B cell (primary cell): ENCODE measurements at regions not wholly inside any gene's neighbourhood (a gene's known extent, or its start where the extent isn't known, plus 50 kb on each side); places are given as distances from the start of the nearest gene placed in this dataset.

Experiments used
- ATAC-seq: fragments of 200-7000 bp; cut with Tn5 transposase; one replicate; pipeline ENCODE4 v1.10.0; 2021; ENCODE audit warnings: low read depth, mild to moderate bottlenecking, moderate number of reproducible peaks, moderate library complexity
- CTCF ChIA-PET: fragments of 350-600 bp; sonication (Branson Sonifier 250); formaldehyde crosslinking; loops from one replicate; lab custom pipeline; 2021; ENCODE audit warnings: antibody characterized with exemption, inconsistent platforms; lab: Charles Lee
- POLR2A ChIA-PET: fragments of 350-600 bp; sonication (Branson Sonifier 250); formaldehyde crosslinking; loops from one replicate; lab custom pipeline; 2021; ENCODE audit warnings: antibody characterized with exemption; lab: Charles Lee
- DNase-seq: peaks from one replicate; pipeline ENCODE4 v3.0.0; 2013
- H2AFZ ChIP-seq: 2 replicates; pipeline ENCODE4 v1.6.1; 2012; ENCODE audit warnings: mild to moderate bottlenecking, low read depth, low read length; ENCODE audit not compliant: insufficient read depth, poor library complexity, severe bottlenecking
- H3K27ac ChIP-seq, 2 donors: 1 replicate in 1 of 2; 2 replicates in 1 of 2; pipeline ENCODE4 v1.5.1; 2012 to 2013; ENCODE audit warnings: low read length in 2 of 2, mild to moderate bottlenecking in 2 of 2, moderate library complexity in 1 of 2
- H3K27me3 ChIP-seq, 4 experiments: fragments of 200-600 bp in 1 of 4; sonication (generic) in 1 of 4; replicated peaks in 1 of 4; 1 replicate in 2 of 4; 2 replicates in 2 of 4; pipeline versions ENCODE4 v1.6.1 to v1.7.0; 2013 to 2016; ENCODE audit warnings: low read length in 3 of 4, mild to moderate bottlenecking in 2 of 4, mixed read lengths in 1 of 4, moderate library complexity in 1 of 4; ENCODE audit not compliant: insufficient read depth in 4 of 4, control insufficient read depth in 3 of 4; ENCODE audit errors: control extremely low read depth in 1 of 4
- H3K36me3 ChIP-seq, 2 experiments: replicated peaks in 1 of 2; 1 replicate in 1 of 2; 2 replicates in 1 of 2; pipeline versions ENCODE4 v1.6.1 to v1.7.1; 2013; ENCODE audit warnings: low read length in 1 of 2; ENCODE audit not compliant: insufficient read depth in 2 of 2, control insufficient read depth in 1 of 2; ENCODE audit errors: control extremely low read depth in 1 of 2, extremely low read depth in 1 of 2
- H3K4me1 ChIP-seq, 2 donors: fragments of 200-600 bp in 1 of 2; sonication (generic) in 1 of 2; 1 replicate in 1 of 2; 2 replicates in 1 of 2; pipeline versions ENCODE4 v1.5.1 to v1.6.1; 2013 to 2017; ENCODE audit warnings: low read length in 2 of 2; ENCODE audit not compliant: control insufficient read depth in 2 of 2, insufficient read depth in 2 of 2
- H3K4me2 ChIP-seq: replicated peaks from 2 replicates; pipeline ENCODE3; 2012; ENCODE audit warnings: mild to moderate bottlenecking, low read depth, low read length; ENCODE audit not compliant: poor library complexity, severe bottlenecking
- H3K4me3 ChIP-seq, 5 experiments: fragments of 200-600 bp in 1 of 5; sonication (generic) in 1 of 5; 1 replicate in 3 of 5; 2 replicates in 2 of 5; pipeline versions ENCODE4 v1.5.1 to v1.7.0; 2011 to 2016; ENCODE audit warnings: low read length in 4 of 5, mild to moderate bottlenecking in 4 of 5, low read depth in 2 of 5, control low read depth in 1 of 5, moderate library complexity in 1 of 5; ENCODE audit not compliant: insufficient read depth in 1 of 5; ENCODE audit errors: control extremely low read depth in 1 of 5, extremely low read depth in 1 of 5
- H3K79me2 ChIP-seq: fragments of 200-600 bp; sonication (generic); one replicate; pipeline ENCODE4 v1.6.0; 2016; ENCODE audit warnings: low read length; ENCODE audit not compliant: control insufficient read depth, insufficient read depth
- H3K9ac ChIP-seq: fragments of 200-600 bp; sonication (generic); 2 replicates; pipeline ENCODE4 v1.6.1; 2017; ENCODE audit warnings: mild to moderate bottlenecking, low read length, moderate library complexity
- H3K9me3 ChIP-seq, 3 donors: one replicate each; pipeline versions ENCODE4 v1.6.1 to v1.7.1; 2013; ENCODE audit warnings: low read length in 2 of 3; ENCODE audit not compliant: control insufficient read depth in 2 of 3, insufficient read depth in 1 of 3; ENCODE audit errors: control extremely low read depth in 1 of 3
- H4K20me1 ChIP-seq: 2 replicates; pipeline ENCODE4 v1.6.0; 2012; ENCODE audit warnings: mild to moderate bottlenecking, low read length; ENCODE audit not compliant: insufficient read depth, control insufficient read depth, poor library complexity, severe bottlenecking
- H3K27ac Mint-ChIP-seq: one replicate; pipeline ENCODE4 v1.8.0; 2021; ENCODE audit warnings: mixed read lengths
- H3K27me3 Mint-ChIP-seq: one replicate; pipeline ENCODE4 v1.8.0; 2021; ENCODE audit warnings: mixed read lengths
- H3K4me1 Mint-ChIP-seq: one replicate; pipeline ENCODE4 v1.8.0; 2021; ENCODE audit warnings: mixed read lengths
- H3K4me3 Mint-ChIP-seq: one replicate; pipeline ENCODE4 v1.8.0; 2021; ENCODE audit warnings: mixed read lengths
- H3K9me3 Mint-ChIP-seq: one replicate; pipeline ENCODE4 v1.8.0; 2022; ENCODE audit warnings: mixed read lengths; ENCODE audit not compliant: insufficient read depth
- EZH2 ChIP-seq: IDR thresholded peaks from 2 replicates; pipeline ENCODE4 v1.6.1; 2012; ENCODE audit warnings: borderline replicate concordance, low read depth, mild to moderate bottlenecking, moderate library complexity, low read length; ENCODE audit not compliant: insufficient read depth, poor library complexity, severe bottlenecking
- WGBS: methylation state at CpG from one replicate; pipeline ENCODE4 v1.1.5; 2013; ENCODE audit warnings: missing lambda C conversion rate; ENCODE audit not compliant: insufficient coverage; 5-methylcytosine and 5-hydroxymethylcytosine counted together
- intact Hi-C: fragments of 100-400 bp; cut with micrococcal nuclease; formaldehyde crosslinking; loops from one replicate; pipeline ENCODE4 v1.10.0; 2022
- TF ChIP-seq, protein P1 (sequence below): fragments of 200-600 bp; IDR thresholded peaks from one replicate; pipeline ENCODE4 v1.8.0; 2022; ENCODE audit warnings: antibody characterized with exemption, mild to moderate bottlenecking

- no CpG with 5 or more reads among the region's 2 CpGs for WGBS
- no peaks in the 10 kb centered on the region for H4K20me1 ChIP-seq
- POLR2A ChIA-PET = no interaction called here
Measured at GRCh38 chr12:60052483-60052882, 456.7 kb downstream of the SLC16A7 start.

GRCh38 chr12:60059180-60059579 lies 463.4 kb downstream of the SLC16A7 start:
- no peaks in the 10 kb centered on the region for H3K27me3 Mint-ChIP-seq
- no peak overlapping the region for H3K27ac Mint-ChIP-seq
- Histone ChIP-seq H3K27me3 (no peaks in the 10 kb centered on the region), H3K9ac (no peak overlapping the region), H3K79me2 (no peaks in the 10 kb centered on the region), H3K4me2 (no peak overlapping the region), H4K20me1 (no peaks in the 10 kb centered on the region), H3K4me3 (no peak overlapping the region), H3K36me3 (no peaks in the 10 kb centered on the region), H3K4me1 (no peaks in the 10 kb centered on the region), H3K27ac (no peak overlapping the region), H2AFZ (no peak overlapping the region), H3K9me3 (peaks cover 0 to 4% (median 1%) of the 10 kb centered on the region in 3 donors)
- no peaks in the 10 kb centered on the region for H3K9me3 Mint-ChIP-seq
- DNase-seq (no peak), ATAC-seq (no peak)
- no peaks in the 10 kb centered on the region for H3K4me1 Mint-ChIP-seq
- ChIA-PET POLR2A (no interaction called here), CTCF (no interaction called here)
- no peak overlapping the region for H3K4me3 Mint-ChIP-seq
- TF ChIP-seq, protein P1, sequence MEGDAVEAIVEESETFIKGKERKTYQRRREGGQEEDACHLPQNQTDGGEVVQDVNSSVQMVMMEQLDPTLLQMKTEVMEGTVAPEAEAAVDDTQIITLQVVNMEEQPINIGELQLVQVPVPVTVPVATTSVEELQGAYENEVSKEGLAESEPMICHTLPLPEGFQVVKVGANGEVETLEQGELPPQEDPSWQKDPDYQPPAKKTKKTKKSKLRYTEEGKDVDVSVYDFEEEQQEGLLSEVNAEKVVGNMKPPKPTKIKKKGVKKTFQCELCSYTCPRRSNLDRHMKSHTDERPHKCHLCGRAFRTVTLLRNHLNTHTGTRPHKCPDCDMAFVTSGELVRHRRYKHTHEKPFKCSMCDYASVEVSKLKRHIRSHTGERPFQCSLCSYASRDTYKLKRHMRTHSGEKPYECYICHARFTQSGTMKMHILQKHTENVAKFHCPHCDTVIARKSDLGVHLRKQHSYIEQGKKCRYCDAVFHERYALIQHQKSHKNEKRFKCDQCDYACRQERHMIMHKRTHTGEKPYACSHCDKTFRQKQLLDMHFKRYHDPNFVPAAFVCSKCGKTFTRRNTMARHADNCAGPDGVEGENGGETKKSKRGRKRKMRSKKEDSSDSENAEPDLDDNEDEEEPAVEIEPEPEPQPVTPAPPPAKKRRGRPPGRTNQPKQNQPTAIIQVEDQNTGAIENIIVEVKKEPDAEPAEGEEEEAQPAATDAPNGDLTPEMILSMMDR = no peak
- TF ChIP-seq EZH2 = no peak
- intact Hi-C loops = no loop called here

More at GRCh38 chr12:60052483-60052882, 456.7 kb downstream of the SLC16A7 start:
- no peak overlapping the region for H3K4me3 Mint-ChIP-seq
- intact Hi-C loops = no loop called here
- Histone ChIP-seq H3K4me1 (no peaks in the 10 kb centered on the region), H3K4me2 (no peak overlapping the region), H3K27ac (no peak overlapping the region), H3K27me3 (no peaks in the 10 kb centered on the region), H3K4me3 (no peak overlapping the region), H2AFZ (no peak overlapping the region), H3K36me3 (no peaks in the 10 kb centered on the region), H3K79me2 (no peaks in the 10 kb centered on the region), H3K9me3 (no peaks in the 10 kb centered on the region), H3K9ac (no peak overlapping the region)
- ATAC-seq = no peak
- H3K27ac Mint-ChIP-seq = no peak overlapping the region
- DNase-seq = no peak
- no peaks in the 10 kb centered on the region for H3K4me1 Mint-ChIP-seq
- no peaks in the 10 kb centered on the region for H3K27me3 Mint-ChIP-seq
- TF ChIP-seq EZH2 = no peak
- TF ChIP-seq, protein P1 = no peak
- H3K9me3 Mint-ChIP-seq = no peaks in the 10 kb centered on the region
- CTCF ChIA-PET = no interaction called here
